ENCODE measurements at regions not wholly inside any gene's neighbourhood (a gene's known extent, or its start where the extent isn't known, plus 50 kb on each side); places are given as distances from the start of the nearest gene placed in this dataset.
"Not testable (repeated sequence)": the region's sequence is repeated elsewhere in the genome, so short reads cannot be mapped to it uniquely, and the experiment has no call there.

GRCh38 chr17:18546514-18547398 is 70.2 kb downstream of the LGALS9C start:
- DNase-seq (ENCODE audit: low spot score); H3K27me3 Mint-ChIP-seq (ENCODE audit: low read depth); H3K4me3 Mint-ChIP-seq (ENCODE audit: low read depth); H3K4me1 Mint-ChIP-seq (ENCODE audit: low read depth); H3K9me3 Mint-ChIP-seq; intact Hi-C loops (cut with micrococcal nuclease); H3K36me3 Mint-ChIP-seq (ENCODE audit: low read depth); H3K27ac Mint-ChIP-seq: not testable (repeated sequence)

- H3K4me3 Mint-ChIP-seq (ENCODE audit: low read depth); DNase-seq (ENCODE audit: low spot score); H3K27me3 Mint-ChIP-seq (ENCODE audit: low read depth); H3K36me3 Mint-ChIP-seq (ENCODE audit: low read depth); H3K4me1 Mint-ChIP-seq (ENCODE audit: low read depth); H3K27ac Mint-ChIP-seq; intact Hi-C loops (cut with micrococcal nuclease): not testable (repeated sequence)
- H3K9me3 Mint-ChIP-seq, result peaks cover 13% of the 10 kb centered on the region
These were observed 80.5 kb downstream of the LGALS9C start for GRCh38 chr17:18557086-18557485.

- DNase-seq (ENCODE audit: low spot score); intact Hi-C loops (cut with micrococcal nuclease); H3K27ac Mint-ChIP-seq; H3K4me3 Mint-ChIP-seq (ENCODE audit: low read depth); H3K27me3 Mint-ChIP-seq (ENCODE audit: low read depth): not testable (repeated sequence)
- H3K36me3 Mint-ChIP-seq (ENCODE audit: low read depth), result peaks cover 12% of the 10 kb centered on the region
- H3K4me1 Mint-ChIP-seq (ENCODE audit: low read depth), result peaks cover 17% of the 10 kb centered on the region
- H3K9me3 Mint-ChIP-seq, result peaks cover 13% of the 10 kb centered on the region
These were observed 80.7 kb downstream of the TBC1D28 start for GRCh38 chr17:18563381-18564098.

- H3K4me3 Mint-ChIP-seq (ENCODE audit: low read depth), result peak overlapping the region; percentile 40
- H3K9me3 Mint-ChIP-seq; H3K36me3 Mint-ChIP-seq (ENCODE audit: low read depth); H3K27ac Mint-ChIP-seq; H3K27me3 Mint-ChIP-seq (ENCODE audit: low read depth); intact Hi-C loops (cut with micrococcal nuclease); DNase-seq (ENCODE audit: low spot score): not testable (repeated sequence)
- peaks cover 17% of the 10 kb centered on the region for H3K4me1 Mint-ChIP-seq (ENCODE audit: low read depth)
These were observed 80.1 kb downstream of the TBC1D28 start for GRCh38 chr17:18564099-18564448.

- peaks cover 16% of the 10 kb centered on the region for H3K4me1 Mint-ChIP-seq (ENCODE audit: low read depth)
- DNase-seq (ENCODE audit: low spot score); H3K27ac Mint-ChIP-seq; H3K9me3 Mint-ChIP-seq; H3K27me3 Mint-ChIP-seq (ENCODE audit: low read depth); intact Hi-C loops (cut with micrococcal nuclease); H3K4me3 Mint-ChIP-seq (ENCODE audit: low read depth): not testable (repeated sequence)
- H3K36me3 Mint-ChIP-seq (ENCODE audit: low read depth), result peaks cover 15% of the 10 kb centered on the region
These were observed 75.8 kb downstream of the TBC1D28 start for GRCh38 chr17:18568108-18568995.

GRCh38 chr17:18569489-18569913 is 74.7 kb downstream of the TBC1D28 start:
- H3K4me1 Mint-ChIP-seq (ENCODE audit: low read depth); H3K27ac Mint-ChIP-seq; DNase-seq (ENCODE audit: low spot score); H3K27me3 Mint-ChIP-seq (ENCODE audit: low read depth); intact Hi-C loops (cut with micrococcal nuclease); H3K4me3 Mint-ChIP-seq (ENCODE audit: low read depth); H3K9me3 Mint-ChIP-seq: not testable (repeated sequence)
- peaks cover 16% of the 10 kb centered on the region for H3K36me3 Mint-ChIP-seq (ENCODE audit: low read depth)

GRCh38 chr17:18572536-18572935 is 71.7 kb downstream of the TBC1D28 start:
- H3K4me3 Mint-ChIP-seq (ENCODE audit: low read depth); H3K9me3 Mint-ChIP-seq; H3K27ac Mint-ChIP-seq; H3K4me1 Mint-ChIP-seq (ENCODE audit: low read depth); DNase-seq (ENCODE audit: low spot score); H3K27me3 Mint-ChIP-seq (ENCODE audit: low read depth); intact Hi-C loops (cut with micrococcal nuclease): not testable (repeated sequence)
- peaks cover 19% of the 10 kb centered on the region for H3K36me3 Mint-ChIP-seq (ENCODE audit: low read depth)

GRCh38 chr17:18574137-18574536 is 70.1 kb downstream of the TBC1D28 start:
- not testable (repeated sequence) for H3K27ac Mint-ChIP-seq

More at GRCh38 chr17:18574137-18574536, 70.1 kb downstream of the TBC1D28 start:
- peaks cover 19% of the 10 kb centered on the region for H3K36me3 Mint-ChIP-seq (ENCODE audit: low read depth)
- H3K27me3 Mint-ChIP-seq (ENCODE audit: low read depth); intact Hi-C loops (cut with micrococcal nuclease); H3K4me1 Mint-ChIP-seq (ENCODE audit: low read depth); DNase-seq (ENCODE audit: low spot score); H3K9me3 Mint-ChIP-seq; H3K4me3 Mint-ChIP-seq (ENCODE audit: low read depth): not testable (repeated sequence)

Measured in activated T-helper 2 cell treated with anti-CD3 and anti-CD28 coated beads, Interferon-gamma antibody, Interleukin-2, Interleukin-4, amounts not matched to agents 10 μg/mL and 5 μg/mL and 100 μg/mL, durations not matched to agents 14 hours and 24 hours and 36 hours (primary cell).